Breast epithelium (tissue), 3 donors: ENCODE measurements at regions not wholly inside any gene's neighbourhood (a gene's known extent, or its start where the extent isn't known, plus 50 kb on each side); places are given as distances from the start of the nearest gene placed in this dataset.

Experiments
- CTCF ChIP-seq, 3 donors: fragments of 450-650 bp; IDR thresholded peaks; one replicate each; pipeline ENCODE4 v1.5.1; 2016 to 2017; ENCODE audit warnings: antibody characterized with exemption in 3 of 3, mild to moderate bottlenecking in 3 of 3, moderate library complexity in 3 of 3
- POLR2A ChIP-seq: fragments of 450-650 bp; IDR thresholded peaks from one replicate; pipeline ENCODE4 v1.6.1; 2016; ENCODE audit warnings: antibody characterized with exemption, mild to moderate bottlenecking, moderate library complexity
- POLR2AphosphoS5 ChIP-seq, 3 donors: sonication (generic); formaldehyde crosslinking; IDR thresholded peaks; one replicate each; pipeline ENCODE4 v1.6.1; 2017; ENCODE audit warnings: antibody characterized with exemption in 3 of 3

DNA sequence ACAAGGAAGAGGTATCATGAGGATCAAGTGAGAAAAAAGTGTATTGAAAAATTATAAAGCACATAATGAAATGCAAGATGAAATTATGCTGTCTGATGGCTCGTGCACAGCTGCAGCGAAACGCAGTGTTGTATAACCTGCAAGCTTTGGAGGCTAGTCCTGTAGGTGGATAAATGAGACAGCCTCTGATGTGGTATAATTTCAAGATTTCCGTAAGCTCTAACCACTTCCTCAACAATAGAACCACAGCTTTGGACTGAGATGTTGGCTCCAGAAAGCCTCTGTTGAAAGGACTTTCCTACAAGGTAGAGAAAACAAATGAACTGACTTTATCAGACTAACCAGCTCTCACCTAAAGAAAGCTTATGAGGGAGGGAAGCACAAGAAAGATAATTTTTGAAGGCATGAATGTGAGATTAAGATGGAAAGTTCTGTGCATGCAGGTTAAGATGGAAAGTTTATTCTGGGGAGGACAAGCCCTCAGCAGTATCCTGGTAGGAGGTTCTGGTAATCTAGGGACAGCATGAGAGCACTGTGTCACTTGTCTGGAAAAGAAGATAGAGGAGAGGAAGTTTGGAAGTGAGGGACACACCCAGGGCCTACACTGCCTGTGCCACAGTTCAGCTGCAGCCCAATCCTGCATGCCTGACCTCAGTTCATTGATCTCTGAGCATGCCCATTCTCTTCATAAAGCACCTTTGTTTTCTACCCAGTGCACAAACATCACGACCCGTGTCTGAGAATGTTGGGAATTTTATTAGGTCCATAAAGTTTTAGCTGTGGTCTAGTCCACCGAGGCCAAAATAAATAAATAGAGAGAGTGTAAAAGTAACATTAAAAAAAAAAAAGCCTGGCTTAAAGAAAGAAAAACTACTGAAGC is 161.5 kb upstream of the SFRP2 start:
- TF ChIP-seq POLR2A = no peak
- no peak for TF ChIP-seq POLR2AphosphoS5 (IDR thresholded peaks at IDR 0.05)
- TF ChIP-seq CTCF (IDR thresholded peaks at IDR 0.05) = no peak
